Kidney glomerular epithelial cell (primary cell): ENCODE measurements at regions not wholly inside any gene's neighbourhood (a gene's known extent, or its start where the extent isn't known, plus 50 kb on each side); places are given as distances from the start of the nearest gene placed in this dataset.

Experiments used
- DNase-seq: peaks from one replicate; lab custom pipeline; 2025; lab: John Stamatoyannopoulos, UW

DNA sequence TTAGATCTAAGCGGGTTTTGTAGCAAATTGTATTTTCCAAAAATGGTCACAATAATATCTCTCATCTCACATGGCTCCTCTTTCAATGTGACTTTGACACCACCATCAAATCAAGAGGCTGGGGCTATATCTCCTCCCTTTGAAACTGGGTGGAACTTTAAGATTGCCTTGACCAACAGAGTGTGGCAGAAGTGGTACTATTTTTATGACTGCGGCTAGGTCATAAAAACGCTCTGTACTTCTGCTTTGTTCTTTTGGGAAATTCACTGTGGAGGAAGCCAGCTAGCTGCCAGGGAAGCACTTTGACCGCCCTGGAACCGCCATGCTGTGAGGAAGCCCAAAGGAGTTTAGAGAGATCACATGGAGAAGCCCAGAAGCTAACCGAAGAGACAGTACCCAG lies 50.7 kb upstream of the ACOT11 start:
- DNase-seq: no peak

DNA sequence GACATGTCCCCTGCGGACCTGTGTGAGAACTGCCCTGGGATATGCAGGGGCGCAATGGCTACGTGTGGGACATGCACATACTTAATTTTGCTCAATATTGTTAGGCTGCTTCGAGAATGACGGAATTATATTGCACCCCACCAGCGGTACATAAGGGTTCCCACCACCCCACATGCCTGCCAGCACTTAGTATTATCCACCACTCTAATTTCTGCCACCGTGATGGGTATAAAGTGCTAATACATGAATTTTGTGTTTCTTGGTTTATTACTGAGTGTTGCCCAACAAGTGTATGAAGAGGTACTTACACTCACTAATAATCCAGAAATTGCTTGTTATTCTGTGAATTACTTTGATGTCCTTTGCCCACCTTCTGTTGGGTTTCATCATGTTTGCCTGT lies 52.1 kb upstream of the ACOT11 start:
- no peak for DNase-seq

DNA sequence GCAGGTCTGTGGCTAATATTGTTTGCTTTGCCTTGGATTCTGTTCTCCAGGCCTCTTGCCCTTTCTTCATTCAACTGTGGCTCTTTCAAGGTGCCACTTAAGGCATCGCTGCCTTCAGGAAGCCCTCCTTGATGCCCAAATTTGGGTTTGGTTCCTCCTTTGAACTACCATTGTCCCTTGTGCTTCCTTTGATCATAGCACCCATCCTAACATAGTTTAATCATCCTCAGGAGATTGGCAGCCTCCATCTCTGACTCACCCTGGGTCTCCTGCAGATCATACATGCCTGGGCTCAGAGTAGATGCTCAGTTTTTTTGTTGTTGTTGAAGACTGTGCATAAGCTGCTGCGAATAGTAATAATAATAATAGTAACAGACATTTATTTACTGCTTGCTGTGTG lies 54.4 kb upstream of the ACOT11 start:
- peak; percentile 34 for DNase-seq

DNA sequence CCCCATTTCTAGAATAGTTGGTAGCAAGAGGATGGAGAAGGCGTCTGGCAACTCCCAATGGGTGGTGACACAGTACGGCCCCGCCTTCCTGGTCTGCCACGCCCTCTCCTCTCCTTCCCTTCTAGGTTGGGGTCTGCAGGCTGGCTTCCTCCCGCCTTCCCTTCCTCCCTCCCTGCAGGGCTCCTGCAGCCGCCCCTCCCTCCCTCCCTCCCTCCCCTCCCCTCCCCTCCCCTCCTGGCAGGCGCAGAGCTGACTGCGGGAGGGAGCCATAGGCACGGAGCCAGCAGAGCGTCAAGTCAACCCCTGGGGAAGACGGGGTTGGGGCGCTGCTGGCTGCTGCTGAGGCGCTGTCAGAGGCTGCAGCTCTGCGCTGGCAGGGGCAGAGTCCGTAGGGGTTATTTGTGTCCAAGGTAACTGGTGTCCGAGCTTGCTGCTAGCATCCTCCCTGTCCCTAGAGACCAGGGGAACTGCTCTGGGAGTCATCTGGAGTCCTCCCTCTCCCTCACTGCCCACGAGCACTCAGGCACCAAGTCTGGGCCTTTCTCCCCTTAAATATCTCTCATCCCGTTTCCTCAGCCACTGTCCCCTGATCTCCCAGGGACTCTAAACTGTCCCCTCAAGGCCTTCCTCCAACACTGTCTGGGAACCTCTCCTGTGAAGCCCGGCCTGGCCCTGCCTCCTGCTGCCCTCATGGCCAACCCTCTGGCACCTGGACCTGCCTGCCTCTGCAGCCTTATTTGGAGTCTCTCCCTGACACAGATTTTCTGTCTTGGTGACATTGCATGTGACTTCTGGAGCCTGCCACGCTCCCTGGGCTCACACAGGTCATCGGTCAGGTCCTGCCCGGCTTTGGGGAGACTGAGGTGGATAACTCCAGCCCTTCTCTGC lies 57.4 kb upstream of the ACOT11 start:
- no peak for DNase-seq

DNA sequence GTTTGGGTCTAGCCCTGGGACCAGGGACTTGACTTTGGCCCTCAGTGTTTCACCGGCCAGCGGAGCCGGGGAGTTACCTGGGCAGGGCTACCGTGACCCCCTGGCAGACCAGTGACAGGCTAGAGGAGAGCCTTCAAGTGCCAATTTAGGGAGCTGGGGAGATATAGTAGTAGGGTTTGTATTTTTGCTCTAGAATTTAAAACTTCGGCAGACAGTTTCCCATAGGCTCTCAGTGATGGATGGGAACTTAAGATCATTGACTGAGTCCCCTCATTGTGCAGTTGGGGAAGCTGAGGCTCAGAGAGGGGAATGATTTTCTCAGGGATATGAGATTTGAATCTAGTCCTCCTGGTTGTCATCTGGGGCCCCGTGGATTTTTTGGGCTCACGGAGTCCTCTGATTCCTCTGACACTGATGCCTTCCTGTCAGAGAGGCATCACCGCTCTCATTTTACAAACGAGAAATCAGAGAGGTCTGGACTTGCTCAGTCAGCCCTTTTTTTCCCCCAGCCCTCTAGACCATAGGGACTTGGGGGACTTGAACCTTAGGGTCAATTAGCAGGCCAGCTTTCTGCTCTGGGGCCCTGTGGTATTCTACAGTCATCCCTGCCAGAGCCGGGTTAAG lies 58.3 kb upstream of the ACOT11 start:
- no peak for DNase-seq

DNA sequence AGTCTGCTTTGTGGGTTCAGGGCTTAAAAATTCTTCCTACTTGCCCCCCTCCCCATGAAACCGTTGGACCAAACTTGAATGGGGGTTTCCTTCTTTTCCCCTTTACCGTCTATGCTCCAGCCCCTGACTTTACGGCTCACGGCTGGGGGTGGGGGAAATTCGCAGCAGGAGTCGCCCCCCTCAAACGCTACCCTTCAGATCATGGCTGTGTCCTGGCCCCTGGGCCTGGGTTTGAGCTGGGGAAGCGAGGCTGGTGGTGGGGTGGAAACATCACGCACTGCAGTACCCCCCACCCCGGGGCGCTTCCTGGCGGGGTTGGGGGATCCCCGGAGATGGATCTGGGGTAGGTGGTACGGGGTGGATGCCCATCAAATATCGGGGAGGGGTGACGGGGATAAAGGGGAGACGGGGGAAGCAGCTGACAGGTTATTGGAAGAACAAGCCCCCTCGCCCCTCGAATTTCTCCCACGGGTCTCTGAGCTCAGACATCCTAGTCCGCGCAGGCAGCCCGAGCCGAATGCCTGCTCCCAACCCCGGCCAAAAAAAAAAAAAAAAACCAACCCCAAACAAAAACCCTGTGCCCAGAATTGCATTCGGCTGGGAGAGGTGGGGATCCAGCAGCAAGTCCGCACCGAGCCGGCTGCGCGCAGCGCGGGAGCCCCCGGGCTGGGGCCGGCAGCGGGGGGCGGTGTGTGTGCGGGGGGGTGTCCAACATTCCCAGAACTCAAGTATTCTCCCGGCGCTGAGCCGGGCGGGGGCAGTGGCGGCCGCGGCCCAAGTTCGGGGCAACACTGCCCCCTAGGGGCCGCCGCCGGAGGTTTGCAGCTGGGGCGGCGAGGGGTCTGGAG lies 59.0 kb upstream of the ACOT11 start:
- DNase-seq: peak; percentile 74

DNA sequence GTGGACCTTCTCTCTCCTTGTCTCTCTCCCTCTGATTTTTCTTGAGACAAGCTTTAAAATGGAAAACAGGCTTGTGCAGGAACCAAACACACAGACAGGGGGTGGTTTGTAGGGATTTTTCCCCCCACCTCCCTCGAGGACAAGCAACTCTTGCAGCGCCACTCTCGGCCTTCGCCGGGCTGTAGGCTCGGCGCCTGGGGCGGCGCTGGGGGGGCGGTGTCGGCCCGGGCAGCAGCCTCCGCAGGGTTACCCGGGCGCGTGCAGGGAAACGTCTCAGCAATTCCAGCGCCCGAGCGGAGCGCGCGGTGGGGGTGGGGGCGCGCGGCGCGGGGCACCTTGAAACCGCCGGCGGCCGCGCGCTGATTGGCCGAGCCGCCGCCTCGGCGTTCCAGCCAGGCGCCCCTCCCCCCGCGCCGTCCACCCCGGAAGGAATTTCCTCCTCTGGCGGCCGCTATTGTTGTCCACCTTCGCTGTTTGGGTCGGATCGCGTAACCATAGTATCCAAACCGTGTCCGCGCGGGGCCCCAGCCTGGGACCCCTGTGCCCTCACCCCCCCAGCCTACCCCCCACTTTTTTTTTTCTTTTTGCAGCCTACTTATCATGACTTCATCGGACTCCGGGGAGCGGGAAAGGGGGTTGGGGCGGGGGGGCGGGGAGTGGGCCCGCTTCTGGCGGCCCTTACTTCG lies 59.8 kb upstream of the ACOT11 start:
- DNase-seq: peak; percentile 85

DNA sequence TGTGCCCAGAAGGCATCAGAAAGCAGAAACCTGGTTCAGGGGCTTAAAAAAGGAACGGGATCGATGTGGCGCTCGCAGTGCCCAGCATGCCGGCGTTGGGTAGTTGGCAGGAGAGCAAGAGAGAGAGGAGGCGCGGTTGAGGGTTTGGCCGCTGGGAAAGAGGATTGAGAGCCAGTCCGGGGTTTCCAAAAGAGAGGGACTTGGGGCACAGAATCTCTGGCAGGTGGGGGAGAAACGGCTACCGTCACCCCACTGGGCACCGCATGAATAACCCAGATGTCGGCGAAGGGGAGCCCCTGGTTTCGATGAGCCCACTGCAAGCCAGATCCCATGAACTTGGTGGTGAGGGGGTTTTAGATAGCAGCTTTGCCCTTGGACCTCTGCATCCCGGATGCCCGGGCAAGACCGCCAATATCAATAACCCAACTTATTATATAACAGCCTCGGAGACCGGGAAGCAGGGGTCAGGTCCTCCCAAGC lies 60.4 kb upstream of the ACOT11 start:
- no peak for DNase-seq

DNA sequence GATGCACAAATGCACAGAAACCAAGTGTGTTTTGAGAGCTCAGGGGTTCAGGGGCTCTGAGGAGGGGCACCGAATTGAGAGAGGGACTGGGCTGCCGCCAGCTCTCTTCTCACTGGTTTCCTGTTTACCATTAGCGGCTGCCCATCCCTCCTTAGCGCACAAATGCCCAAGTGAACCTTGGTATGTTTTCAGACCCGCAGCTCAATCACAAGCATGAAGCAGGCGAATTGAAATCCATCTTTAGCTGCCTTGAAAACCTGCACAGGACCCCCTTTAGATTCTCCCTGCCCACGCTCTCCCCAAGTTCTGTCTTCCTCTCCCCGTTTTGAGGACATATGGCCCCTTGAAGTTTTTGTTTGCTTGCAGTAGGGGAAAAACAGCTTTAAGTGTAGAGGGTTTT lies 61.1 kb upstream of the ACOT11 start:
- DNase-seq: no peak

DNA sequence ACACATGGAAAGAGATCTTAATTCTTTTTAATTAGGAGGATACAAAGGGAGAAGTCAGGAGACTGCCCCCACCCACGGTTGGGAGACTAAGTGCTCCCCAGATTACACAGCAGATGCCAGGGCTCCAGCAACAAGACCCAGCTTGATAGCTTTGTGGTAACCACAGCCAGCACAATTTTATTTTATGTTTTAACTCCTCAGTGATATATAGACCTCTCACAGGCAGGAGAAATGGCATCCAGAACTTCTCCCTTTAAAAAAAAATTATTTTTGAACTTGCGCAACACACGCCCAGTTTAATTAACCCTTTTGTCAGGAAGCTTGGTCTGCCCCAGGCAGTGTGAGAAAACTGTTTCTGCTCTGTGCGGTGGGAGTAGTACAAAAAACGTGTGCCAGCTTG lies 62.6 kb upstream of the ACOT11 start:
- DNase-seq: no peak

DNA sequence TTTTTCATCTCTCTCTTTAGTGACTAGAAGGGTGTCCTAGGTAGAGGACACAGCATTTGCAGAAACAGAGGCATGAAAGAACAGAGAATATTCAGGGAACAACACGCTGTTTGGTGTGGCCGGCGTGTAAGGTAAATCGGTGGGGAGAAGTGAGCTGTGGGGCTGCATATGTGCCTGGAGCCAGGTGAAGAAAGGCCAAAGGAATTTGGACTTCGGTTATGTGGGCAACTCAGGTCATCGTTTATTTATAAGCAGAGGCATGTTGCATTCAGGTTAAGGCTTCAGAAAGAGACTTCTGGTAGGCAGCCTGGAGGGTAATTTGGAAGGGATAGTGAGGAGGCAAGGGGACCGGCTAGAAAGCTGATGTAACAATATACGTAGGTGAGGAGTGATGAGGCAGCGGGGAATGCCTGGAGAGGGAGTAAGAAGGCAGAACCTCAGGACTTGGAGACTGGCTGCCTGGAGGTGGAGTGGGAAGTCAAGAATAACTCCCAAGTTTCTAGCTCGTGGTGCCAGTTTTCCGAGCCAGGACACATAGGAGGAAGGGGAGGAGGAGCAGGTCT lies 64.1 kb upstream of the ACOT11 start:
- DNase-seq: no peak

DNA sequence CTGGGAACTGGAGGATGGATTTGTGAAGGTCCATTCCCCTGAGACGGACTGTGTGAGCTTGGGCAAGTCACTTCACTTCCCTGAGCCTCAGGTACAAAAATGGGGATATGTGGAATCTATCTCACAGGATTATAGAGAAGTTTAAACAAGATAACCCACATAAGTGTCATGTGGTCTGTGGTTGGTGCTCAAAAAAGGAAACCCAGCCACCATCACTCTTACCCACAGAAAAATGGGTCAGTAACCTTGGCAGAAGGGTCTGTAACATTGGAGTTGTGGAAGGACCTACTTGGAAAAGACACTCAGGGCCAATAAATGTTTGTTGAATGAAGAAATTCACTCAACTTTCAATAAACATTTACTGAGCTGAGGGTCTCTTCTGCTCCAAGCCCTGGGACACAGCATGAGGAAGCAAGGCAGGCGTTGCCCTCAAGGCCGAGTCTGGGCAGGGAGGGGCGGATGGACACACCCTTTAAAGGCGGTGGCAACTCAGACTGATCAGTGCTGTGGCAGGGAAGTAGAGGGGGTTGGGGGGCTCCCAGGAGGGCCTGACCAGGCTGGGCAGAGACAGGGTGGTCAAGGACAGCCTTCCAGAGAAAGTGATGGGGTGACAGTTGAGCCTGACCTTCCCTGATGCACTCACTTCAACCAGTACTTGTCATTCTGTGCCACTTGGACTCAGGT lies 66.7 kb upstream of the ACOT11 start:
- no peak for DNase-seq

DNA sequence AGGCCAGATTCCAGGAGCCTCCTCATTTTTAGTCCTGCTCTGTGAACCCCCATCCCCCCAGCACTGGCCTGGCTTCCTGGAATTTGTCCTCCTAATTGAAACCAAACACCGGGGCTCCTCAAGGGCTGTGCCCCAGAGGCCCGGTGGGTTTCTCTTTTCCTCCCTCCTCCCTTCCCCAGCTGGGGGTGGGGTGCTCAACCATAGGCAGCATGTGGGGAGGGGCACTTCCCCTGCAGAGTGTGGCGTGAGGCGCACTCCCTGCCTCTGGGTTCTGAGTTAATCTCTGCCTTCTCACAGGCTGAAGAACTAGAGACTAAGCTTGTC lies 67.5 kb upstream of the ACOT11 start:
- DNase-seq: no peak

DNA sequence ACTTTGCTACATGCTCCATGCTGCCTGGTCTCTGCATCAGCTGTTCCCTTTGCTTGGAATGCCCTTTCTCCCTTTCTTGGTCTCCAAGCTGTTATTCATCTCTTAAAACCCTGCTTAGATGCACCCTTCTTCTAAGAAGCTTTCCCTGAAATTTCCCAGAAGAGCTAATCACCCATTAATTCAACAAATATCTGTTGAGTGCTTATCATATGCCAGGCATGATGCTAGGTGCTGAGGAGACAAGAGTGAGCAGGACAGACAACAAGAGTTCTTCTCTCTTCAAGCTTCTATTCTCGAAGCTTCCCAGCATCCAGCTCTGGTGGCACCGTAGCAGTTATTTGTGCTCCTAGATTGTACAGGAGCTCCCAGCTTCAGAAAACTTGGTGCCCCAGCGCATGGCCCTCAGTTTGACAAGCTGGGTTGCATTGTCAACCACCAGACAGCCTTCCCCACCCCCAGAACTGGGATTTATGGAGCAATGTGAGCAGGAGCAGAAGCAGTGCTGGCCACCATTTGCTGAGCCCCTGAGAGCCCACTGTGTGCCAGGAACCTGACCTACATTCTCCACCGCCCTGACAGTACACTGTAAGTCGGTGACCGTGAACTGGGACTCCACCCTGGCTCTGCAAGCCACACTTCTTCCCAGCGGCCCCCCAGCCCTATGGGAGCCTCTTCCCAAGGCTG lies 68.0 kb upstream of the ACOT11 start:
- DNase-seq: no peak

DNA sequence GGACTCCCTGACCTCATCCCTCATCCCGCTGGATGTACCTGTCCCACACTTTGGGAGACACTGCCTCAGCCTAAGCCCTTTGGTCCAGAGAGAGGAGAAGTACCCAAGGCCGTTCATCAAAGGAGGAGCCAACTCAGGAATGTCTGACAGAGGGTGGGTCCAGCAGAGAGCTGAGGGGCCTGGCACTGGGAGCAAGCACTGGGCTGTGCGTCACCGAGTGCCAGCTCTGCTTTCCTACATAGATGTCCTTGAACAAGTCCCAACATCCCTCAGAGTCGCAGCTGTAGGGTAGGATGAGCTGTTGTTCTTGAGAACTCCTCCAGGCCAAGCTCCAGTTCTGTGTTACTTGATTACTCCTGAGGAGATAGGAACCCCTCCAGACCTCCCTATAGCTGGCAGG lies 68.8 kb upstream of the ACOT11 start:
- DNase-seq: no peak

DNA sequence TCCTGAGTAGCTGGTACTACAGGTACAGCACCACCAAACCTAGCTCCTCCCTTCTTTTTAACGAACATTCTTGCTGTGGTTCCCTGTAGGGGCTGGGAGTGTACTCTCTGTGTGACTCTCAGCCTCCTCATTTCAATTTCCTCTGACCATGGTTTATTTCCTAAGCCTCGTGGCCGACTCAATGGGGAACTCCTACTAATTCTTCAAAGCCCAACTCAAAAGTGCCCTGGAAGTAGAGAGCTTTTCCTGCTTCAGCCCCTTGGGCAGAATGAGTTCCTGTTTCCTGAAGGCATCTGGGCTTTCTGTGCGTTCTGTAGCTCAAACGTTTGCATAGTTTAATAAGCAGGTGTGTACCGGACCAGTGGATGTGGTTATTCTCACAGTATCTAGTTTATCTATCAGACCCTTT lies 70.9 kb upstream of the ACOT11 start:
- DNase-seq: no peak

DNA sequence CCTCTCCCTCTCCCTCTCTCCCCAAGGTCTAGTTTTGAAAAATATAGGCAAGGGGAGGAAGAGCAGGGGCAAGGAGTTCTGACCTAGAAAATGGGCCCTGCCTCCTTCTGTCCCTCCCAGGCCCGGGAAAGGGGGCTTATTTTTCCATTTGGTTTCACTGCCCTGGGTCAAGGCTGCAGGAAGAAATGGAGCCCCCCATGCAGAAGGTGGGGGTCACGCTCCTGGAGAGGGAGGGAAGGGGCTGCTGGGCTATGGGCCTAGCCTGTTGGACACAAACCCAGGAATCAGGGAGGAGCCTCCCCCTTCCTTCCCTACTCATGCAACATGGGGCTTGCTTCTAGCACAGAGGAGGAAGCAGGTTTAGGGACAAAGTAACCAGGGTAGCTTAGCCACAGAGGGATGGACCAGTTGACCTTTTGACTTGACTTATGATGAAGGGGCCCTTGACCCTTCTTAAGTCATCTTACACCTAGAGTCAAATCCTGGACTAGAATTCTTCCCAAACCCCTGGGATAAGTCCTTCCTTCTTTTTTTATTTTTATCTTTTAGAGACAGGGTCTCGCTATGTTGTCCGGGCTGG lies 70.4 kb upstream of the SSBP3 start:
- DNase-seq: no peak

DNA sequence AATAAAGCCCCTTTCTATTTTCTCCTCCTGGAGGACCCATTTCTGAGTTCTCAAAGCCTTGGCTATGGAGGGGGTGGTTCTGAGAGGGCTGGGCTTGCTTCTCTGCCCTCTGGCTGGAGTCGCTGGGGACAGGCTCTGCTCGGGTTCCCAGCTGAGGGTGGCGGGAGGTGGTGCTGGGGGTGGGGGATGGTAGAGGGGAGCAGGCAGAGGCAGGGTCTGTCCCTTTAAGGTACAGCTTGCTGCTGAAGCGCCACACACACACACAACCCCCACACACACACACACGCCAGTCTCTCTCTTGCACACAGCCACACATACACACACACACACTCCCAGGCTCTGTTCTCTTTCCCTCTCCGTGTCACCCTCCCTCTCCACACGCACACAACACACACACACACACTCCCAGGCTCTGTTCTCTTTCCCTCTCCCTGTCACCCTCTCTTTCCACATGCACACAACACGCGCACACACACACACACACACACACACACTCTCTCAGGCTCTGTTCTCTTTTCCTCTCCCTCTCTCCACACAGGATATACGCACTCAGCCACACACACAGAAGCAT lies 69.8 kb upstream of the SSBP3 start:
- no peak for DNase-seq

DNA sequence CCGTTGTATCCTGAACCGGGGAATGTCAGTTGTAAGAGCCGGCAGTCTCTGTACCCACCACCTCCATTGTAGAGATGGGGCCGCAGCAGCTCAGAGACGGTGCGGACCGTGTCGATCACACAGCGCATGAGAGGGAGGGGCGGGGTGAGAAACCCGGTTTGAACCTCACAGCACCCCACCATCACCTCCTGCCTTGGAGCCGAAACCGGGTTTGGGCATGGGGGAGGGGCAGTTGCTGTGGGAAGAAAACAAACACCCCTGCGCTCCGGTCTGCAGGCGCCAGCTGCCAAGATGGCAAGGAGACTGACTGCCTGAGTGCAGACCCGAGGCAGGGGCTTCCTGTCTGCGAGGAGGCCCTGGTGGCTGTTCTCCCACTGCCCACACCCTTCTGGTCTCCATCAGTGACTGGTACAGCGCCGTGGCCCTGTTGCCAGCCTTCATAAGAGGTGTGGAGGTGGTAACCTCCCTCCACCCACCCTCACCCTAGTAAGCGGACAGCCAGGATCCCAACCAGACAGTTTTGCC lies 69.2 kb upstream of the SSBP3 start:
- DNase-seq: no peak
